Progenitor cell of endocrine pancreas (in vitro differentiated cells): ENCODE measurements at regions not wholly inside any gene's neighbourhood (a gene's known extent, or its start where the extent isn't known, plus 50 kb on each side); places are given as distances from the start of the nearest gene placed in this dataset.

ENCODE experiments used
- DNase-seq: peaks from one replicate; pipeline ENCODE4 v3.0.0; 2021; ENCODE audit warnings: low spot score; ENCODE audit not compliant: unreplicated experiment
- H3K27ac Mint-ChIP-seq: 2 replicates; pipeline ENCODE4 v1.8.0; 2021; ENCODE audit warnings: mild to moderate bottlenecking, moderate library complexity, mixed read lengths
- H3K27me3 Mint-ChIP-seq: 2 replicates; pipeline ENCODE4 v1.8.0; 2021; ENCODE audit warnings: mixed read lengths
- H3K36me3 Mint-ChIP-seq: 2 replicates; pipeline ENCODE4 v1.8.0; 2022; ENCODE audit warnings: mixed read lengths; ENCODE audit not compliant: insufficient read depth
- H3K4me1 Mint-ChIP-seq: 2 replicates; pipeline ENCODE4 v1.8.0; 2021; ENCODE audit warnings: low read depth, mixed read lengths
- H3K4me3 Mint-ChIP-seq: 2 replicates; pipeline ENCODE4 v1.8.0; 2021; ENCODE audit warnings: low read depth, mild to moderate bottlenecking, moderate library complexity, mixed read lengths
- H3K9me3 Mint-ChIP-seq: 2 replicates; pipeline ENCODE4 v1.8.0; 2021; ENCODE audit warnings: low read depth, mixed read lengths
- CTCF ChIP-seq: fragments of 200-600 bp; sonication (generic); IDR thresholded peaks from one replicate; pipeline ENCODE4 v1.5.0; 2021; ENCODE audit warnings: antibody characterized with exemption, mild to moderate bottlenecking; ENCODE audit not compliant: unreplicated experiment

GRCh38 chr1:163444665-163445064, 122.9 kb downstream of the NUF2 start:
- Mint-ChIP-seq H3K27me3 (peaks cover 4% of the 10 kb centered on the region), H3K4me3 (no peak overlapping the region), H3K27ac (no peak overlapping the region), H3K9me3 (no peaks in the 10 kb centered on the region), H3K4me1 (no peaks in the 10 kb centered on the region), H3K36me3 (no peaks in the 10 kb centered on the region)
- DNase-seq: no peak
- no peak for TF ChIP-seq CTCF

DNA sequence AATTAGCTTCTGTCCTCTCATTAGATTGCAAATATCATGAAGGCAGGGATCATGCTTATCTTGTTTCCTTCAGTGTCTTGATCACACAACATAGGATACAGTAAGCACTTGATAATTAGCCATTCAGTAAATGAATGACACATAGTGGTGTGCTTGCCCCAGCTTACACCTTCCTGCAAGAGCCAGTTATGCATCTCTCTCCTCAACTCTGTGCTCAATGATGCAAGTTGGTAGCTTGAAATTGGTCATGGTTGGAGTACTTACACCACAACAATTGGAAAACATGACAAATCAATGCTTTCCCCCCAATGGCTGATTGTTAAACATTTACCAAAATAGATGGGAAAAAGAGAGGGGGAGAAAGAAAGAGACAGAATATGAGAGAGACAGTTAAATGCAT, 129.2 kb downstream of the NUF2 start:
- no peak for TF ChIP-seq CTCF
- no peak overlapping the region for H3K27ac Mint-ChIP-seq

DNA sequence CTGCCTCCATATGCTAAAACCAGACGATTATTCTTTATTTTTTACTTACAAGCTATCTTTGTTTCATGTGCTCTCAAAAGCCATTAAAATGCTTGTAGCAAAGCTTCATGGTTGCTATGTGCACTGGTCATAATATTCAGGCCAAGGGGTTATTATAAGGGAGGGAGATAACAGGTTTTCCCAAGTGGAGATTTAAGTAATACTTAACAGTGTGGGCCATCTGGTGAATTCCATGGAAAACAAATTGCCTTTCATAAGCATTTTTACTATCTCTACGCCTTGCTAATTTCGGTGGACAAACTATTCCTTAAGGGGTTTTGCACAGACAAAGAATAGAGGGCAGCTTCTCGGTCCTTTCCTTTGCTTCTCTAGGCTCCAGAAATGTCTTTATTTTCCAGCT, 137.8 kb downstream of the NUF2 start:
- Mint-ChIP-seq H3K27ac (no peak overlapping the region), H3K9me3 (peaks cover 1% of the 10 kb centered on the region), H3K4me1 (peaks cover 4% of the 10 kb centered on the region), H3K4me3 (no peak overlapping the region), H3K36me3 (no peaks in the 10 kb centered on the region), H3K27me3 (peaks cover 12% of the 10 kb centered on the region)
- DNase-seq: no peak
- no peak for TF ChIP-seq CTCF

More for the DNA sequence above, 129.2 kb downstream of the NUF2 start:
- Mint-ChIP-seq H3K4me1 (no peaks in the 10 kb centered on the region), H3K36me3 (no peaks in the 10 kb centered on the region), H3K9me3 (peaks cover 9% of the 10 kb centered on the region), H3K4me3 (no peak overlapping the region), H3K27me3 (peaks cover 8% of the 10 kb centered on the region)
- no peak for DNase-seq

DNA sequence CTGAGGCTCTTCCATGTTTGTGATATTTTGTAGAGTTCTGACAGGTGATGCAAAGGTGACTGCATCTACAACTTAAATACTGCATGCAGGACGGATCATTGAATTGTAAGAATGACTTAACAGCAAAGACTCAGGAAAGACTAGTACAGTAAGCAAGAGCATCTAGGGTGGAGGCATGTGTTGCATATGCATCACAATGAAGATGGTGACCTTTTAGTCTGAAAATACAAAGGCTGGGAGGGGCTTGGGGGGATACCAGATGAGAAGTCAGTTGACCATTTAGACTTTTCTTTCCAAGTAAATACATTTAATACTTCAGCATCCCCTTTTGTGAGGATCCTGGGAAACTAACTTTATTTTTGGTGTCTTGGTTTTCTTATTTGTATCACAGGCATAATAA, 145.5 kb downstream of the NUF2 start:
- DNase-seq: no peak
- no peaks in the 10 kb centered on the region for H3K27me3 Mint-ChIP-seq
- H3K4me3 Mint-ChIP-seq: no peak overlapping the region
- no peaks in the 10 kb centered on the region for H3K36me3 Mint-ChIP-seq
- H3K9me3 Mint-ChIP-seq: peaks cover 10% of the 10 kb centered on the region
- no peak for TF ChIP-seq CTCF
- peaks cover 16% of the 10 kb centered on the region for H3K4me1 Mint-ChIP-seq
- H3K27ac Mint-ChIP-seq: no peak overlapping the region

GRCh38 chr1:163471779-163472650, 150.3 kb downstream of the NUF2 start:
- Mint-ChIP-seq H3K27me3 (no peaks in the 10 kb centered on the region), H3K4me3 (peak overlapping the region; percentile 0), H3K36me3 (no peaks in the 10 kb centered on the region), H3K9me3 (peaks cover 10% of the 10 kb centered on the region), H3K27ac (peak overlapping the region; percentile 91), H3K4me1 (peaks cover 29% of the 10 kb centered on the region)
- TF ChIP-seq CTCF: peak; percentile 26
- no peak for DNase-seq
